Peyer's patch (tissue), 4 donors: ENCODE measurements at regions not wholly inside any gene's neighbourhood (a gene's known extent, or its start where the extent isn't known, plus 50 kb on each side); places are given as distances from the start of the nearest gene placed in this dataset.
A peak's percentile ranks its signal among the peaks of the same experiment; 100 is the strongest.

Experiments used
- DNase-seq, 3 donors: peaks; one replicate each; pipeline ENCODE4 v3.0.0-alpha.2; 2017 to 2019
- H3K27ac ChIP-seq, 4 donors: fragments of 200-600 bp; sonication (generic); one replicate each; pipeline ENCODE4 v1.5.1; 2016 to 2019
- H3K27me3 ChIP-seq, 2 donors: fragments of 200-600 bp; sonication (generic); one replicate each; pipeline ENCODE4 v1.5.1; 2019
- H3K36me3 ChIP-seq, 3 donors: fragments of 200-600 bp; sonication (generic); one replicate each; pipeline ENCODE4 v1.5.1; 2016 to 2019
- H3K4me1 ChIP-seq, 4 donors: fragments of 200-600 bp; sonication (generic); one replicate each; pipeline ENCODE4 v1.5.1; 2016 to 2019
- H3K4me3 ChIP-seq, 4 donors: fragments of 200-600 bp; sonication (generic); 1 replicate in 3 of 4; 2 replicates in 1 of 4; pipeline ENCODE4 v1.5.1; 2016 to 2019; ENCODE audit warnings: mild to moderate bottlenecking in 1 of 4
- H3K9me3 ChIP-seq, 4 donors: fragments of 200-600 bp; sonication (generic); one replicate each; pipeline ENCODE4 v1.5.1; 2016 to 2019; ENCODE audit warnings: mild to moderate bottlenecking in 1 of 4
- POLR2A ChIP-seq, 2 donors: fragments of 450-650 bp; IDR thresholded peaks; one replicate each; pipeline ENCODE4 v1.5.1; 2017; ENCODE audit warnings: antibody characterized with exemption in 2 of 2, mild to moderate bottlenecking in 2 of 2, moderate library complexity in 2 of 2
- TF ChIP-seq, protein P1 (sequence below), 6 experiments: fragments of 450-650 bp in 4 of 6; fragments of 200-600 bp in 2 of 6; sonication (generic) in 1 of 6; IDR thresholded peaks; one replicate each; pipeline ENCODE4 v1.5.1; 2017 to 2019; ENCODE audit warnings: antibody characterized with exemption in 6 of 6, mild to moderate bottlenecking in 3 of 6, moderate library complexity in 1 of 6

- peaks cover 0 to 18% (median 2%) of the 10 kb centered on the region in 4 donors for H3K4me1 ChIP-seq
- H3K9me3 ChIP-seq, result no peaks in the 10 kb centered on the region
- TF ChIP-seq, protein P1, sequence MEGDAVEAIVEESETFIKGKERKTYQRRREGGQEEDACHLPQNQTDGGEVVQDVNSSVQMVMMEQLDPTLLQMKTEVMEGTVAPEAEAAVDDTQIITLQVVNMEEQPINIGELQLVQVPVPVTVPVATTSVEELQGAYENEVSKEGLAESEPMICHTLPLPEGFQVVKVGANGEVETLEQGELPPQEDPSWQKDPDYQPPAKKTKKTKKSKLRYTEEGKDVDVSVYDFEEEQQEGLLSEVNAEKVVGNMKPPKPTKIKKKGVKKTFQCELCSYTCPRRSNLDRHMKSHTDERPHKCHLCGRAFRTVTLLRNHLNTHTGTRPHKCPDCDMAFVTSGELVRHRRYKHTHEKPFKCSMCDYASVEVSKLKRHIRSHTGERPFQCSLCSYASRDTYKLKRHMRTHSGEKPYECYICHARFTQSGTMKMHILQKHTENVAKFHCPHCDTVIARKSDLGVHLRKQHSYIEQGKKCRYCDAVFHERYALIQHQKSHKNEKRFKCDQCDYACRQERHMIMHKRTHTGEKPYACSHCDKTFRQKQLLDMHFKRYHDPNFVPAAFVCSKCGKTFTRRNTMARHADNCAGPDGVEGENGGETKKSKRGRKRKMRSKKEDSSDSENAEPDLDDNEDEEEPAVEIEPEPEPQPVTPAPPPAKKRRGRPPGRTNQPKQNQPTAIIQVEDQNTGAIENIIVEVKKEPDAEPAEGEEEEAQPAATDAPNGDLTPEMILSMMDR (IDR thresholded peaks at IDR 0.05), result no peak
- no peak for TF ChIP-seq POLR2A (IDR thresholded peaks at IDR 0.05)
- H3K4me3 ChIP-seq, result no peak overlapping the region
- no peak for DNase-seq
- no peaks in the 10 kb centered on the region for H3K36me3 ChIP-seq
- no peaks in the 10 kb centered on the region for H3K27me3 ChIP-seq
- H3K27ac ChIP-seq, result peak overlapping the region in 2 of 4 donors; percentile 48 to 73
Measured at GRCh38 chr1:67630438-67631045, 54.5 kb upstream of the GADD45A start.

GRCh38 chr1:67632356-67632755 is 52.6 kb upstream of the GADD45A start:
- Histone ChIP-seq H3K9me3 (no peaks in the 10 kb centered on the region), H3K4me3 (no peak overlapping the region), H3K27ac (peak overlapping the region in 3 of 4 donors; percentile 54 to 91 (median 72)), H3K36me3 (no peaks in the 10 kb centered on the region), H3K4me1 (peaks cover 0 to 18% (median 2%) of the 10 kb centered on the region in 4 donors), H3K27me3 (no peaks in the 10 kb centered on the region)
- no peak for DNase-seq
- TF ChIP-seq, protein P1 (IDR thresholded peaks at IDR 0.05), result no peak
- no peak for TF ChIP-seq POLR2A (IDR thresholded peaks at IDR 0.05)

GRCh38 chr1:67632811-67633655 is 52.0 kb upstream of the GADD45A start:
- Histone ChIP-seq H3K4me3 (no peak overlapping the region), H3K9me3 (no peaks in the 10 kb centered on the region), H3K36me3 (no peaks in the 10 kb centered on the region), H3K27ac (peak overlapping the region in 3 of 4 donors; percentile 54 to 91 (median 72)), H3K27me3 (no peaks in the 10 kb centered on the region), H3K4me1 (peaks cover 0 to 18% (median 2%) of the 10 kb centered on the region in 4 donors)
- peak in 1 of 2 donors; percentile 15 for TF ChIP-seq POLR2A (IDR thresholded peaks at IDR 0.05)
- TF ChIP-seq, protein P1 (IDR thresholded peaks at IDR 0.05), result no peak
- no peak for DNase-seq

DNA sequence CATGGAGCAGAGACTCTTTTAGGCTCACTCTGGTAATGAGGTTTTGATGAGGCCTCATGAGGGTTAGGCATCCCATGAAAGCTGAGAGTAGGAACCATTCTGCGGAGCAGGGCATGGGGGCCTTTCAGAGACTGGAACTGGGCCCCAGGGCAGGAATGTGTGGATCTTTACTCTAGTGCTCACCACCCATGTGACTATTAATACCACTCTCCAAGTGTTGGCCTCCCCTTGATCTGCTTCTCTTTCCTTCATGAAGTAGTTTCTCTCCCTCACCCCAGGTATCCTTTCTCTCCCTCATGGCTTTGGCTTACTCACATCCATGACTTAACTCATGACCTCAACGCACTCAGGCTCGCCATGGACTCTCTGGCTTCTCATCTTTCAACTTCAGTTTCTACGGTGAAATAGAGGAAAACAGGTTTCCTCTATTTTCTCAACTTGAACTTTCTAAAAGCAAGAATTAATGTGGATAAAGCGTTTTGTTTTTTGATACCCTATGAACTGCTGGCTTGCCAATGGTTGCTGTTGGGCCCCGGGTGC is 50.5 kb upstream of the GADD45A start:
- TF ChIP-seq POLR2A (IDR thresholded peaks at IDR 0.05), result no peak
- TF ChIP-seq, protein P1 (IDR thresholded peaks at IDR 0.05), result no peak
- no peak for DNase-seq
- Histone ChIP-seq H3K9me3 (no peaks in the 10 kb centered on the region), H3K4me3 (no peak overlapping the region), H3K4me1 (peaks cover 0 to 18% (median 2%) of the 10 kb centered on the region in 4 donors), H3K27ac (peak overlapping the region in 2 of 4 donors; percentile 72 to 91), H3K27me3 (no peaks in the 10 kb centered on the region), H3K36me3 (no peaks in the 10 kb centered on the region)

GRCh38 chr1:67635055-67635809 is 49.8 kb upstream of the GADD45A start:
- no peak for TF ChIP-seq POLR2A (IDR thresholded peaks at IDR 0.05)
- TF ChIP-seq, protein P1 (IDR thresholded peaks at IDR 0.05), result no peak
- Histone ChIP-seq H3K27me3 (no peaks in the 10 kb centered on the region), H3K9me3 (no peaks in the 10 kb centered on the region), H3K4me3 (no peak overlapping the region), H3K36me3 (no peaks in the 10 kb centered on the region), H3K27ac (no peak overlapping the region), H3K4me1 (peaks cover 0 to 18% (median 2%) of the 10 kb centered on the region in 4 donors)
- no peak for DNase-seq
